ENCODE measurements at regions not wholly inside any gene's neighbourhood (a gene's known extent, or its start where the extent isn't known, plus 50 kb on each side); places are given as distances from the start of the nearest gene placed in this dataset.

DNA sequence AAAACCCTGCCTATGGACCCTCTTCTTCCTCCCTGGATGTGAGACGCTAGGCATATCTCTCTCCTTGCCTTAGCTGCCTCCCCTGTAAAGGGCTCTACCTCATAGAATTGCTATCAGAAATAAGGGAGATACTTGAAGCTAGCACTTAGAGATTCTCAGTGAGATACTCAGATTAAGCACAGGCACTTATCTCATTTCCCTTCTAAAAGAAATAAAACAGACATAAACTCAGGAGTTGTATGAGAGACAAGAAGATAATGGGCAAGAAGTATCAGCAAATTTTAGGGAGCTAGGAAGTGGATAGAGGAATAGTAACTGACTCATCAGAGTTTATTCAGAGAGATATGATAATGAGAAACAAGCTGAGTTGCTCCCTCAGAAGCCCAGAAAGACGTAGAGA is 131.0 kb downstream of the SP3 start:
- TF ChIP-seq, protein P1, sequence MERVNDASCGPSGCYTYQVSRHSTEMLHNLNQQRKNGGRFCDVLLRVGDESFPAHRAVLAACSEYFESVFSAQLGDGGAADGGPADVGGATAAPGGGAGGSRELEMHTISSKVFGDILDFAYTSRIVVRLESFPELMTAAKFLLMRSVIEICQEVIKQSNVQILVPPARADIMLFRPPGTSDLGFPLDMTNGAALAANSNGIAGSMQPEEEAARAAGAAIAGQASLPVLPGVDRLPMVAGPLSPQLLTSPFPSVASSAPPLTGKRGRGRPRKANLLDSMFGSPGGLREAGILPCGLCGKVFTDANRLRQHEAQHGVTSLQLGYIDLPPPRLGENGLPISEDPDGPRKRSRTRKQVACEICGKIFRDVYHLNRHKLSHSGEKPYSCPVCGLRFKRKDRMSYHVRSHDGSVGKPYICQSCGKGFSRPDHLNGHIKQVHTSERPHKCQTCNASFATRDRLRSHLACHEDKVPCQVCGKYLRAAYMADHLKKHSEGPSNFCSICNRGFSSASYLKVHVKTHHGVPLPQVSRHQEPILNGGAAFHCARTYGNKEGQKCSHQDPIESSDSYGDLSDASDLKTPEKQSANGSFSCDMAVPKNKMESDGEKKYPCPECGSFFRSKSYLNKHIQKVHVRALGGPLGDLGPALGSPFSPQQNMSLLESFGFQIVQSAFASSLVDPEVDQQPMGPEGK (CRISPR knock-in tag; IDR thresholded peaks at IDR 0.05; ENCODE audit: borderline replicate concordance) = no peak
- TF ChIP-seq, protein P2, sequence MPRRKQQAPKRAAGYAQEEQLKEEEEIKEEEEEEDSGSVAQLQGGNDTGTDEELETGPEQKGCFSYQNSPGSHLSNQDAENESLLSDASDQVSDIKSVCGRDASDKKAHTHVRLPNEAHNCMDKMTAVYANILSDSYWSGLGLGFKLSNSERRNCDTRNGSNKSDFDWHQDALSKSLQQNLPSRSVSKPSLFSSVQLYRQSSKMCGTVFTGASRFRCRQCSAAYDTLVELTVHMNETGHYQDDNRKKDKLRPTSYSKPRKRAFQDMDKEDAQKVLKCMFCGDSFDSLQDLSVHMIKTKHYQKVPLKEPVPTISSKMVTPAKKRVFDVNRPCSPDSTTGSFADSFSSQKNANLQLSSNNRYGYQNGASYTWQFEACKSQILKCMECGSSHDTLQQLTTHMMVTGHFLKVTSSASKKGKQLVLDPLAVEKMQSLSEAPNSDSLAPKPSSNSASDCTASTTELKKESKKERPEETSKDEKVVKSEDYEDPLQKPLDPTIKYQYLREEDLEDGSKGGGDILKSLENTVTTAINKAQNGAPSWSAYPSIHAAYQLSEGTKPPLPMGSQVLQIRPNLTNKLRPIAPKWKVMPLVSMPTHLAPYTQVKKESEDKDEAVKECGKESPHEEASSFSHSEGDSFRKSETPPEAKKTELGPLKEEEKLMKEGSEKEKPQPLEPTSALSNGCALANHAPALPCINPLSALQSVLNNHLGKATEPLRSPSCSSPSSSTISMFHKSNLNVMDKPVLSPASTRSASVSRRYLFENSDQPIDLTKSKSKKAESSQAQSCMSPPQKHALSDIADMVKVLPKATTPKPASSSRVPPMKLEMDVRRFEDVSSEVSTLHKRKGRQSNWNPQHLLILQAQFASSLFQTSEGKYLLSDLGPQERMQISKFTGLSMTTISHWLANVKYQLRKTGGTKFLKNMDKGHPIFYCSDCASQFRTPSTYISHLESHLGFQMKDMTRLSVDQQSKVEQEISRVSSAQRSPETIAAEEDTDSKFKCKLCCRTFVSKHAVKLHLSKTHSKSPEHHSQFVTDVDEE (CRISPR knock-in tag; IDR thresholded peaks at IDR 0.05) = no peak
- TF ChIP-seq ZNF565 (CRISPR knock-in tag; conservative IDR thresholded peaks at IDR 0.05; ENCODE audit: low read depth) (no peak), TOX (CRISPR knock-in tag; IDR thresholded peaks at IDR 0.05; ENCODE audit: borderline replicate concordance) (no peak), ARNTL (CRISPR knock-in tag; IDR thresholded peaks at IDR 0.05; ENCODE audit: borderline replicate concordance, low read depth) (no peak), GLIS3 (CRISPR knock-in tag; IDR thresholded peaks at IDR 0.05) (no peak)

Data from SK-N-SH treated with all-trans-retinoic acid at 6 μM for 48 hours (cell line).